OCI-LY3 (cell line): ENCODE measurements at regions not wholly inside any gene's neighbourhood (a gene's known extent, or its start where the extent isn't known, plus 50 kb on each side); places are given as distances from the start of the nearest gene placed in this dataset.

Experiments used
- CTCF ChIP-seq: fragments of 200-600, 300-600 bp; sonication (generic); IDR thresholded peaks from 2 replicates; pipeline ENCODE4 v1.5.1; 2014; ENCODE audit warnings: antibody characterized with exemption, low read length, low read depth
- EZH2phosphoT487 ChIP-seq: fragments of 200-600 bp; shearing (Covaris generic); IDR thresholded peaks from 2 replicates; pipeline ENCODE4 v1.6.1; 2018; ENCODE audit warnings: antibody characterized with exemption, mixed run types, low read depth

- TF ChIP-seq CTCF (no peak), EZH2phosphoT487 (no peak)
Observed at GRCh38 chr7:121485467-121486243, 89.5 kb upstream of the FAM3C start.
